ENCODE measurements at regions not wholly inside any gene's neighbourhood (a gene's known extent, or its start where the extent isn't known, plus 50 kb on each side); places are given as distances from the start of the nearest gene placed in this dataset.

- no peaks in the 10 kb centered on the region for H3K9me3 ChIP-seq
- no peak for DNase-seq
- intact Hi-C loops (cut with DNase I), result no loop called here
- H3K4me3 ChIP-seq, result no peak overlapping the region
- no peak for TF ChIP-seq POLR2A (IDR thresholded peaks at IDR 0.05)
- TF ChIP-seq, protein P1, sequence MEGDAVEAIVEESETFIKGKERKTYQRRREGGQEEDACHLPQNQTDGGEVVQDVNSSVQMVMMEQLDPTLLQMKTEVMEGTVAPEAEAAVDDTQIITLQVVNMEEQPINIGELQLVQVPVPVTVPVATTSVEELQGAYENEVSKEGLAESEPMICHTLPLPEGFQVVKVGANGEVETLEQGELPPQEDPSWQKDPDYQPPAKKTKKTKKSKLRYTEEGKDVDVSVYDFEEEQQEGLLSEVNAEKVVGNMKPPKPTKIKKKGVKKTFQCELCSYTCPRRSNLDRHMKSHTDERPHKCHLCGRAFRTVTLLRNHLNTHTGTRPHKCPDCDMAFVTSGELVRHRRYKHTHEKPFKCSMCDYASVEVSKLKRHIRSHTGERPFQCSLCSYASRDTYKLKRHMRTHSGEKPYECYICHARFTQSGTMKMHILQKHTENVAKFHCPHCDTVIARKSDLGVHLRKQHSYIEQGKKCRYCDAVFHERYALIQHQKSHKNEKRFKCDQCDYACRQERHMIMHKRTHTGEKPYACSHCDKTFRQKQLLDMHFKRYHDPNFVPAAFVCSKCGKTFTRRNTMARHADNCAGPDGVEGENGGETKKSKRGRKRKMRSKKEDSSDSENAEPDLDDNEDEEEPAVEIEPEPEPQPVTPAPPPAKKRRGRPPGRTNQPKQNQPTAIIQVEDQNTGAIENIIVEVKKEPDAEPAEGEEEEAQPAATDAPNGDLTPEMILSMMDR (IDR thresholded peaks at IDR 0.05), result no peak
- 80 to 85% methylated on average over 14 of the region's 14 CpGs for WGBS, 2 donors
- no peak for ATAC-seq
- no peak overlapping the region for H3K27ac ChIP-seq
- no peaks in the 10 kb centered on the region for H3K27me3 ChIP-seq
- no peaks in the 10 kb centered on the region for H3K4me1 ChIP-seq
- no peaks in the 10 kb centered on the region for H3K36me3 ChIP-seq (replicated peaks in 1 of 2; ENCODE audit: insufficient read depth in 1 of 2, low read depth in 2 of 2)
Observed at GRCh38 chr6:158920311-158920905, 79.6 kb downstream of the RSPH3 start.

GRCh38 chr6:158919865-158920264 lies 80.1 kb downstream of the RSPH3 start:
- no peak overlapping the region for H3K27ac ChIP-seq
- TF ChIP-seq POLR2A (IDR thresholded peaks at IDR 0.05), result no peak
- TF ChIP-seq, protein P1 (IDR thresholded peaks at IDR 0.05), result no peak
- intact Hi-C loops (cut with DNase I), result no loop called here
- no peak overlapping the region for H3K4me3 ChIP-seq
- no peaks in the 10 kb centered on the region for H3K9me3 ChIP-seq
- DNase-seq (no peak), ATAC-seq (no peak)
- 85 to 86% methylated on average over 3 of the region's 3 CpGs for WGBS, 2 donors
- H3K27me3 ChIP-seq, result no peaks in the 10 kb centered on the region
- H3K4me1 ChIP-seq, result no peaks in the 10 kb centered on the region
- no peaks in the 10 kb centered on the region for H3K36me3 ChIP-seq (replicated peaks in 1 of 2; ENCODE audit: insufficient read depth in 1 of 2, low read depth in 2 of 2)

GRCh38 chr6:158916617-158917016 lies 83.4 kb downstream of the RSPH3 start:
- Histone ChIP-seq H3K27me3 (no peaks in the 10 kb centered on the region), H3K9me3 (no peaks in the 10 kb centered on the region), H3K4me3 (no peak overlapping the region), H3K36me3 (replicated peaks in 1 of 2; ENCODE audit: insufficient read depth in 1 of 2, low read depth in 2 of 2) (no peaks in the 10 kb centered on the region), H3K27ac (no peak overlapping the region), H3K4me1 (no peaks in the 10 kb centered on the region)
- ATAC-seq (no peak), DNase-seq (no peak)
- WGBS, 2 donors, result 91 to 93% methylated on average over 11 of the region's 11 CpGs
- TF ChIP-seq, protein P1 (IDR thresholded peaks at IDR 0.05), result no peak
- no peak for TF ChIP-seq POLR2A (IDR thresholded peaks at IDR 0.05)
- intact Hi-C loops (cut with DNase I), result no loop called here

- TF ChIP-seq, protein P1 (IDR thresholded peaks at IDR 0.05), result no peak
- no peak for TF ChIP-seq POLR2A (IDR thresholded peaks at IDR 0.05)
- ATAC-seq, result no peak
- Histone ChIP-seq H3K4me1 (no peaks in the 10 kb centered on the region), H3K36me3 (replicated peaks in 1 of 2; ENCODE audit: insufficient read depth in 1 of 2, low read depth in 2 of 2) (no peaks in the 10 kb centered on the region), H3K4me3 (no peak overlapping the region), H3K27ac (no peak overlapping the region), H3K27me3 (no peaks in the 10 kb centered on the region), H3K9me3 (no peaks in the 10 kb centered on the region)
- WGBS, 2 donors, result 78 to 82% methylated on average over 8 of the region's 8 CpGs
- DNase-seq, result no peak
- intact Hi-C loops (cut with DNase I), result no loop called here
Observed at GRCh38 chr6:158914923-158915322, 85.1 kb downstream of the RSPH3 start.

DNA sequence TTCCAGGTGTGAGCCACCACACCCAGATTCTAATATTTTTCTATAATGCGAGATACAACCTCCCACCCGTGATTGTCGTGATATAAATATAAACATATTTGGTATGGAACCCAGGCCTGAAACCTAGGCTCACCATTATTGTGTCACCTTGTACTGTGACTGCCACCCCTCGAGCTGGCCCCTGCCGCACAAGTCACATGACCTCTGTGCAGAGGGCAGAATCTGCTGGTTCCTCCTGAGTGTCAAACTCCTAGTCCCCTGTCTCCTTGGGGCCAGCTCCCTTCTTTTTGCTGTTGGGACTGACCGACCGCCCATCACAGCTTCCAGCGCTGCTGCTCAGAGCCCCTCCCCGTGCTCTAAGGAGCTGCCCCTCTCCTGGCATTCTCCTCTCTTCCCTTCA lies 86.4 kb downstream of the RSPH3 start:
- no peak overlapping the region for H3K27ac ChIP-seq
- no peaks in the 10 kb centered on the region for H3K9me3 ChIP-seq
- DNase-seq, result no peak
- H3K4me3 ChIP-seq, result no peak overlapping the region
- WGBS, 2 donors, result 87 to 90% methylated on average over 9 of the region's 9 CpGs
- intact Hi-C loops (cut with DNase I), result no loop called here
- H3K36me3 ChIP-seq (replicated peaks in 1 of 2; ENCODE audit: insufficient read depth in 1 of 2, low read depth in 2 of 2), result no peaks in the 10 kb centered on the region
- no peaks in the 10 kb centered on the region for H3K4me1 ChIP-seq
- no peaks in the 10 kb centered on the region for H3K27me3 ChIP-seq
- no peak for TF ChIP-seq POLR2A (IDR thresholded peaks at IDR 0.05)
- TF ChIP-seq, protein P1 (IDR thresholded peaks at IDR 0.05), result no peak
- no peak for ATAC-seq
